GM18867 (cell line): ENCODE measurements at regions not wholly inside any gene's neighbourhood (a gene's known extent, or its start where the extent isn't known, plus 50 kb on each side); places are given as distances from the start of the nearest gene placed in this dataset.
"Not testable (repeated sequence)": the region's sequence is repeated elsewhere in the genome, so short reads cannot be mapped to it uniquely, and the experiment has no call there.

Source experiments
- ATAC-seq: cut with Tn5 transposase; IDR thresholded peaks from one replicate; pipeline ENCODE4 v1.9.1; 2021; ENCODE audit warnings: mild to moderate bottlenecking, moderate library complexity; ENCODE audit not compliant: unreplicated experiment

- no peak for ATAC-seq
Observed at GRCh38 chr5:29230591-29230990, 1962.9 kb upstream of the CDH6 start.

DNA sequence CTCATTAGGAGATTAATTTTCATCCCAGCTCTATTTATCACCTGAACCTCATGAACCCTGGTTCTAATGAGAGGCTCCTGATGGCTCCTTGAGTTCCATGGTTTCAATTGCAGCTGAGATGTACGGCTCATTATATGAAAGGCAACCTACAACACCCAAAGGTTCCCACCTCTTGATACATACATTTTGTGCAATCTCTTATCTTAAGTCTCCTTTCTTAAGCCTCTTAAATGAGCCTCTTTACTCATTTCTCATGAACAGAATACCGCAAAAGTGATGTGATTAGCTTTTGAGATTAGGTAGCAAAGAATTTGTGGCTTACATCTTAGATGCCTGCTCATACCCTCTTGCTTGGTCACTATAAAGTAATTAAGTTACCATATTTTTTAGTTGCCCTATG is 1964.0 kb upstream of the CDH6 start:
- no peak for ATAC-seq

DNA sequence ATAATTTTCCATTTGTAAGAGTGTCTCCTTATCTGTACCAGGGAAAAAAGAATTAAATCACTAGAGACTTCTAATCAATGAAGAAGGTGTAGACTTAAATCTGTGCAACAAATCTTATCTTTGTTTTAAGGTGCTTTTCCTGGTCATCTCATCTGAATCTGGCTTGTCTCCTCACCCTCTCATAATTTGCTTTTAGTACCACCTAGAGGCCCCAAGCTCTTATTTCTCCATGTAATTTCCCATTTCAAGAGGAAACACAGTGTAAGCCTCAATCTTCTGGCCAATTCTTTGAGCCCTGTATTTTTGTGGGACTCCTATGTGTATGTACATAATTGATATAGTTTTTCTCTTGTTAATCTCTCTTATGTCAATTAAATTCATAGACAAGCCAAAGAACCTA is 1975.3 kb upstream of the CDH6 start:
- ATAC-seq = no peak

- no peak for ATAC-seq
Observed at GRCh38 chr5:29214839-29215238, 1978.6 kb upstream of the CDH6 start.

- no peak for ATAC-seq
Observed at GRCh38 chr5:29213475-29213874, 1980.0 kb upstream of the CDH6 start.

DNA sequence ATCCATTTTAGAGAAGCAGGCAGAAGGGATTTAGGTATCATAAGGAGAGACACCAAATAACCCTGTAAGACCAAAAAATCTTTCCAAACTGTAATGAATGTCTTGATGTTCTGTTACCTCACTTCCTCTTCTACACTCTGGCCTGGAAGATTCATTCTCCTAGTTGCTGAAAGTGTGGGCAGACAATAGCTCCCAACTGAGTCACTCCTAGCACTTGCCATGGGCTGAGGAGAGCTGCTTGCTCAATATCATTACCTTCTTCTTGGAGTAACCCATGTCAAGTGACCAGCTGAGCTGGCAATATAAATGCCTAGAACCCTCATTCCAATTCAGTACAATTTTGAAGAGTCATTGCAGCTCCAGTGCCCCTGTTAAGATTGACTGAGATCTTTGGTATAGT is 1985.5 kb upstream of the CDH6 start:
- ATAC-seq = no peak

DNA sequence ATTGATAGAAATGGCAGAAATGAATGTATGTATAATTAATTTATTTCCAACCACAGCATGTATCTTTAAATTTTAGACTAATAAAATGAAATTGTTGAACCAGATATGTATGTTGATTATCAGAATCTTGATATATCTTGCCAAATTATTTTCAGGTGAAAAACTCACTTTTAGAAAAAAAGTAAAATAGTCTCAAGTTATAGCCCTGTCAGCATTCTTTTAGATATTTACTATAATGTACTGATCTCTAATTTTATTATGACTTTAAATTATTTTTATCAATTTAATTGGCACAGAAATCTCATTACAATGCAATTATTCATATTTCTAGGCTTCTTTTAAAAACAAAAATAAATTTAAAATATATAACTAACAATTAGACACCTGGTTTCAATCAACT is 1990.4 kb upstream of the CDH6 start:
- ATAC-seq = no peak

GRCh38 chr5:29197631-29198454 is 1995.6 kb upstream of the CDH6 start:
- no peak for ATAC-seq

GRCh38 chr5:29193972-29194371 is 1999.5 kb upstream of the CDH6 start:
- no peak for ATAC-seq

- not testable (repeated sequence) for ATAC-seq
Observed at GRCh38 chr5:29191269-29192048, 2002.0 kb upstream of the CDH6 start.

DNA sequence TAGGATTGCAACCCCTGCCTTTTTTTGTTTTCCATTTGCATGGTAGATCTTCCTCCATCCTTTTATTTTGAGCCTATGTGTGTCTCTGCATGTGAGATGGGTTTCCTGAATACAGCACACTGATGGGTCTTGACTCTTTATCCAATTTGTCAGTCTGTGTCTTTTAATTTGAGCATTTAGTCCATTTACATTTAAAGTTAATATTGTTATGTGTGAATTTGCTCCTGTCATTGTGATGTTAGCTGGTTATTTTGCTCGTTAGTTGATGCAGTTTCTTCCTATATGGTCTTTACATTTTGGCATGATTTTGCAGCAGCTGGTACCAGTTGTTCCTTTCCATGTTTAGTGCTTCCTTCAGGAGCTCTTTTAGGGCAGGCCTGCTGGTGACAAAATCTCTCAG is 2003.1 kb upstream of the CDH6 start:
- ATAC-seq = not testable (repeated sequence)

DNA sequence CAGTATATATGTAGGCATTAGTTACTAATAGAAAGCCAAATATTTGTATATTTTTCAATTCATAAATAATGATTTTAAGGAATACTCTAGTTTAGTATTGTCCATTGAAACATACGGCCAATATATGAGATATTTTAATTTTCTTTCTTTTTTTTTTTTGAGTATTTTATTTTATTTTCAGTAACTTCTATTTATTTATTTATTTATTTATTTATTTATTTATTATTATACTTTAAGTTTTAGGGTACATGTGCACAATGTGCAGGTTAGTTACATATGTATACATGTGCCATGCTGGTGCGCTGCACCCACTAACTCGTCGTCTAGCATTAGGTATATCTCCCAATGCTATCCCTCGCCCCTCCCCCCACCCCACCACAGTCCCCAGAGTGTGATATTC is 2007.1 kb upstream of the CDH6 start:
- ATAC-seq = not testable (repeated sequence)

DNA sequence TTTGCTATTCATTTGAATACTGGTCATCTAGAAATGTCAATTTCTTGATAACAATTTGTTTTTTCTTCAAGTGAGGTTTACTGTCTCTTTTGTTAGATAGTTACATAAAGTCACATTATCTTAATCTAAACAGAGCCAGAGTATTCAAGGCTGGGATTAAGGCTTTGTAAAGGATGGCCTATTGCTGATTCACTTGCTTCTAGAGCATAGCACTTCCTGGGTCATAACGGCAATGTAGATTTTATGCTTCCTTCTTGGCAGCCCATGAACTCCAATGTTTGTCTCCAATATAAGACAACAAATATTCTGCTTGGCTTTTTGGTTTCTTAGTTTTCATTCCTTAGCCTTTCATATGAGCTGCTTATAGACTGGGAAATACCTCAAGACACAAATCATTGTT is 2007.9 kb upstream of the CDH6 start:
- no peak for ATAC-seq

DNA sequence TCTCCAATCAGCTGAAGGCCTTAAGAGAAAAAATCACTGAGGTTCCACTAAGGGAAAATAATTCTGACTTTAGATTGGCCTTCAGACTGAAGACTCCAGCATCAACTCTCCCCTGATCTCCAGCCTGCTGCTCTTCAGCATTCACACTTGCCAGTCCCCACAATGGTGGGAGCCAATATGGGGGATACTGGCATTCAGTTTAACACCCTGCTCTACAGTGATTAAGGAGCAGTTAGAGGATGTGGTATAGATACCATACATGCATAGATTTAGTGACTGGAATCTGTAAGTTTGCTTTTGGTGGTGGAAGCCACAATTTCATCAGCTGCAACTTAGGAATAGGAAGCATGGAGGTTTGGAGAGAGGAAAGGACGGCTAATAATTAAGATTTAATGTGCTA is 2017.7 kb upstream of the CDH6 start:
- ATAC-seq = no peak

GRCh38 chr5:29170599-29170998 is 2022.9 kb upstream of the CDH6 start:
- ATAC-seq = no peak

GRCh38 chr5:29169886-29170285 is 2023.6 kb upstream of the CDH6 start:
- no peak for ATAC-seq

GRCh38 chr5:29162297-29162696 is 2031.2 kb upstream of the CDH6 start:
- no peak for ATAC-seq

- no peak for ATAC-seq
Observed at GRCh38 chr5:29161399-29162291, 2031.8 kb upstream of the CDH6 start.

GRCh38 chr5:29157975-29158374 is 2035.5 kb upstream of the CDH6 start:
- no peak for ATAC-seq

GRCh38 chr5:29150840-29151239 is 2042.6 kb upstream of the CDH6 start:
- ATAC-seq = no peak

- no peak for ATAC-seq
Observed at GRCh38 chr5:29148581-29148980, 2044.9 kb upstream of the CDH6 start.
